ENCODE measurements at regions not wholly inside any gene's neighbourhood (a gene's known extent, or its start where the extent isn't known, plus 50 kb on each side); places are given as distances from the start of the nearest gene placed in this dataset.

GRCh38 chr6:110048221-110048875 is 70.2 kb downstream of the GPR6 start:
- Mint-ChIP-seq H3K27me3 (ENCODE audit: low read depth) (peaks cover 3% of the 10 kb centered on the region), H3K36me3 (ENCODE audit: low read depth) (no peaks in the 10 kb centered on the region)
- no peak for DNase-seq (ENCODE audit: low spot score)

GRCh38 chr6:110049696-110050439 is 71.8 kb downstream of the GPR6 start:
- Mint-ChIP-seq H3K36me3 (ENCODE audit: low read depth) (no peaks in the 10 kb centered on the region), H3K9me3 (ENCODE audit: low read depth) (peaks cover 5% of the 10 kb centered on the region), H3K27me3 (ENCODE audit: low read depth) (peaks cover 5% of the 10 kb centered on the region), H3K4me1 (ENCODE audit: low read depth) (peaks cover 2% of the 10 kb centered on the region), H3K27ac (ENCODE audit: unreplicated experiment) (no peak overlapping the region), H3K4me3 (ENCODE audit: unreplicated experiment) (no peak overlapping the region)
- DNase-seq (ENCODE audit: low spot score), result no peak
- TF ChIP-seq CTCF (IDR thresholded peaks at IDR 0.05), result no peak

More at GRCh38 chr6:110048221-110048875, 70.2 kb downstream of the GPR6 start:
- no peak overlapping the region for H3K27ac Mint-ChIP-seq (ENCODE audit: unreplicated experiment)
- no peaks in the 10 kb centered on the region for H3K4me1 Mint-ChIP-seq (ENCODE audit: low read depth)
- peaks cover 5% of the 10 kb centered on the region for H3K9me3 Mint-ChIP-seq (ENCODE audit: low read depth)
- TF ChIP-seq CTCF (IDR thresholded peaks at IDR 0.05), result no peak
- no peak overlapping the region for H3K4me3 Mint-ChIP-seq (ENCODE audit: unreplicated experiment)

All from chondrocyte (in vitro differentiated cells).